B cell (primary cell): ENCODE measurements at regions not wholly inside any gene's neighbourhood (a gene's known extent, or its start where the extent isn't known, plus 50 kb on each side); places are given as distances from the start of the nearest gene placed in this dataset.

ENCODE experiments used
- EZH2 ChIP-seq: IDR thresholded peaks from 2 replicates; pipeline ENCODE4 v1.6.1; 2012; ENCODE audit warnings: borderline replicate concordance, low read depth, mild to moderate bottlenecking, moderate library complexity, low read length; ENCODE audit not compliant: insufficient read depth, poor library complexity, severe bottlenecking
- TF ChIP-seq, protein P1 (sequence below): fragments of 200-600 bp; IDR thresholded peaks from one replicate; pipeline ENCODE4 v1.8.0; 2022; ENCODE audit warnings: antibody characterized with exemption, mild to moderate bottlenecking

GRCh38 chr4:177574446-177574845, 132.2 kb upstream of the AGA start:
- TF ChIP-seq, protein P1, sequence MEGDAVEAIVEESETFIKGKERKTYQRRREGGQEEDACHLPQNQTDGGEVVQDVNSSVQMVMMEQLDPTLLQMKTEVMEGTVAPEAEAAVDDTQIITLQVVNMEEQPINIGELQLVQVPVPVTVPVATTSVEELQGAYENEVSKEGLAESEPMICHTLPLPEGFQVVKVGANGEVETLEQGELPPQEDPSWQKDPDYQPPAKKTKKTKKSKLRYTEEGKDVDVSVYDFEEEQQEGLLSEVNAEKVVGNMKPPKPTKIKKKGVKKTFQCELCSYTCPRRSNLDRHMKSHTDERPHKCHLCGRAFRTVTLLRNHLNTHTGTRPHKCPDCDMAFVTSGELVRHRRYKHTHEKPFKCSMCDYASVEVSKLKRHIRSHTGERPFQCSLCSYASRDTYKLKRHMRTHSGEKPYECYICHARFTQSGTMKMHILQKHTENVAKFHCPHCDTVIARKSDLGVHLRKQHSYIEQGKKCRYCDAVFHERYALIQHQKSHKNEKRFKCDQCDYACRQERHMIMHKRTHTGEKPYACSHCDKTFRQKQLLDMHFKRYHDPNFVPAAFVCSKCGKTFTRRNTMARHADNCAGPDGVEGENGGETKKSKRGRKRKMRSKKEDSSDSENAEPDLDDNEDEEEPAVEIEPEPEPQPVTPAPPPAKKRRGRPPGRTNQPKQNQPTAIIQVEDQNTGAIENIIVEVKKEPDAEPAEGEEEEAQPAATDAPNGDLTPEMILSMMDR, result no peak
- TF ChIP-seq EZH2, result no peak
